GM18507 (cell line): ENCODE measurements at regions not wholly inside any gene's neighbourhood (a gene's known extent, or its start where the extent isn't known, plus 50 kb on each side); places are given as distances from the start of the nearest gene placed in this dataset.
A peak's percentile ranks its signal among the peaks of the same experiment; 100 is the strongest.

Source experiments
- DNase-seq: peaks from one replicate; pipeline ENCODE4 v3.0.0; 2011; ENCODE audit warnings: low read depth; ENCODE audit not compliant: insufficient read length; ENCODE audit errors: extremely low spot score
- FAIRE-seq: peaks from 2 replicates; lab custom pipeline; 2011; peaks lifted over from hg19 to GRCh38; lab: Jason Lieb, UNC

GRCh38 chr3:132180337-132180791 is 136.8 kb upstream of the ACP3 start:
- FAIRE-seq: peak; percentile 77
- no peak for DNase-seq

GRCh38 chr3:132183811-132184210 is 133.4 kb upstream of the ACP3 start:
- DNase-seq (no peak), FAIRE-seq (no peak)

GRCh38 chr3:132187746-132188145 is 129.5 kb upstream of the ACP3 start:
- no peak for FAIRE-seq

GRCh38 chr3:132189601-132190000 is 127.6 kb upstream of the ACP3 start:
- no peak for FAIRE-seq
- no peak for DNase-seq

More at GRCh38 chr3:132187746-132188145, 129.5 kb upstream of the ACP3 start:
- DNase-seq: no peak

GRCh38 chr3:132196113-132196512 is 121.1 kb upstream of the ACP3 start:
- DNase-seq (no peak), FAIRE-seq (no peak)

- FAIRE-seq (no peak), DNase-seq (no peak)
These were observed 118.7 kb upstream of the ACP3 start for GRCh38 chr3:132198516-132198915.

GRCh38 chr3:132199451-132199850 is 117.8 kb upstream of the ACP3 start:
- no peak for FAIRE-seq
- no peak for DNase-seq

- FAIRE-seq: no peak
These were observed 114.6 kb upstream of the ACP3 start for GRCh38 chr3:132202586-132202985.

GRCh38 chr3:132203889-132204596 is 113.2 kb upstream of the ACP3 start:
- DNase-seq (no peak), FAIRE-seq (no peak)

More at GRCh38 chr3:132202586-132202985, 114.6 kb upstream of the ACP3 start:
- DNase-seq: no peak

- DNase-seq: no peak
- no peak for FAIRE-seq
These were observed 111.6 kb upstream of the ACP3 start for GRCh38 chr3:132205609-132206008.

- no peak for DNase-seq
- no peak for FAIRE-seq
These were observed 107.4 kb upstream of the ACP3 start for GRCh38 chr3:132209855-132210254.

- no peak for DNase-seq
These were observed 106.5 kb upstream of the ACP3 start for GRCh38 chr3:132210476-132211346.

GRCh38 chr3:132211896-132212295 is 105.3 kb upstream of the ACP3 start:
- FAIRE-seq (no peak), DNase-seq (no peak)

More at GRCh38 chr3:132210476-132211346, 106.5 kb upstream of the ACP3 start:
- FAIRE-seq: peak; percentile 50

GRCh38 chr3:132218817-132219755 is 98.1 kb upstream of the ACP3 start:
- FAIRE-seq: no peak

GRCh38 chr3:132220986-132221385 is 96.2 kb upstream of the ACP3 start:
- no peak for DNase-seq
- no peak for FAIRE-seq

More at GRCh38 chr3:132218817-132219755, 98.1 kb upstream of the ACP3 start:
- no peak for DNase-seq

GRCh38 chr3:132222868-132223538 is 94.2 kb upstream of the ACP3 start:
- no peak for FAIRE-seq

GRCh38 chr3:132225664-132226063 is 91.5 kb upstream of the ACP3 start:
- no peak for DNase-seq
- FAIRE-seq: peak; percentile 9

More at GRCh38 chr3:132222868-132223538, 94.2 kb upstream of the ACP3 start:
- no peak for DNase-seq

GRCh38 chr3:132228923-132229322 is 88.3 kb upstream of the ACP3 start:
- DNase-seq (no peak), FAIRE-seq (no peak)

GRCh38 chr3:132229641-132230040 is 87.6 kb upstream of the ACP3 start:
- DNase-seq (no peak), FAIRE-seq (no peak)
